ENCODE measurements at regions not wholly inside any gene's neighbourhood (a gene's known extent, or its start where the extent isn't known, plus 50 kb on each side); places are given as distances from the start of the nearest gene placed in this dataset.

DNA sequence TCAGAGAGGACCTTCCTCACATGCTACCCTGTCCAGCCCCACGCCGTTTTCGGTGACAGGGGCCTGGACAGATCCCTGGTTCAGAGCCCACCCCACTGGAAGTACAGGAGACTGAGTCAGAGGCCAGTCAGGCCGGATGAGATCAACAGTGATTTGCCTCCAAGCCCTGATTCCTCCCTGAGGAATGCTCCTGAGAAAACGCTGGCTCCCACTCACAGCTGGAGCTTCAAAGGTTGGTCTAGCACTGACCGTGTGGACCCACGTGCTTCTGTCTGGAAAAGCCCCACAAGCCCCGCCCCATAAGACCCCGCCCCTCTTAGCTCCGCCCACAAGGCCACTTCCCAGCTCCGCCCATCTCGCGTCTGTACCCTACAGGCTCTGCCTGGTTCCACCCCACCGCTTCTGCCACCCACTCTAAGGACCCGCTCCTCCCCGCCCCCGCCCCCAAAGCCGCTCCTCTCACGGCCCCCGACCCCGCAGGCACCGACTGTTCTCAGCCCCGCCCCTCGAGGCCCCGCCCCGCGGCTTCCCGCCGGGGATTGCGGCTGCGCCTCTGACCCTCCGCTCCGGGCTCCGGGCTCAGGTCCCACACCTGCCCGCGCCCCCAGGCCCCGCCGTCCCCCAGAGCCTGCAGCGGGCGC is 64.9 kb upstream of the BHLHE23 start:
- DNase-seq (ENCODE audit: low read depth): no peak
- H3K4me3 ChIP-seq (ENCODE audit: low read depth, low read length): no peak overlapping the region
- in situ Hi-C loops (cut with HindIII; ENCODE audit: low sequenced_read_pairs): no loop called here
- TF ChIP-seq CTCF (IDR thresholded peaks at IDR 0.05; ENCODE audit: low read depth, low read length, missing control alignments): no peak

- no peak for TF ChIP-seq CTCF (IDR thresholded peaks at IDR 0.05; ENCODE audit: low read depth, low read length, missing control alignments)
- no peak overlapping the region for H3K4me3 ChIP-seq (ENCODE audit: low read depth, low read length)
- no peak for DNase-seq (ENCODE audit: low read depth)
- in situ Hi-C loops (cut with HindIII; ENCODE audit: low sequenced_read_pairs): no loop called here
These were observed 64.2 kb upstream of the BHLHE23 start for GRCh38 chr20:63070771-63071540.

GRCh38 chr20:63070301-63070625 is 63.5 kb upstream of the BHLHE23 start:
- no peak for DNase-seq (ENCODE audit: low read depth)
- no peak overlapping the region for H3K4me3 ChIP-seq (ENCODE audit: low read depth, low read length)
- TF ChIP-seq CTCF (IDR thresholded peaks at IDR 0.05; ENCODE audit: low read depth, low read length, missing control alignments): no peak
- in situ Hi-C loops (cut with HindIII; ENCODE audit: low sequenced_read_pairs): no loop called here

GRCh38 chr20:63068711-63069367 is 62.1 kb upstream of the BHLHE23 start:
- H3K4me3 ChIP-seq (ENCODE audit: low read depth, low read length): no peak overlapping the region
- in situ Hi-C loops (cut with HindIII; ENCODE audit: low sequenced_read_pairs): no loop called here
- TF ChIP-seq CTCF (IDR thresholded peaks at IDR 0.05; ENCODE audit: low read depth, low read length, missing control alignments): no peak
- no peak for DNase-seq (ENCODE audit: low read depth)

- H3K4me3 ChIP-seq (ENCODE audit: low read depth, low read length): no peak overlapping the region
- no peak for DNase-seq (ENCODE audit: low read depth)
- in situ Hi-C loops (cut with HindIII; ENCODE audit: low sequenced_read_pairs): no loop called here
- no peak for TF ChIP-seq CTCF (IDR thresholded peaks at IDR 0.05; ENCODE audit: low read depth, low read length, missing control alignments)
These were observed 61.2 kb upstream of the BHLHE23 start for GRCh38 chr20:63067721-63068560.

DNA sequence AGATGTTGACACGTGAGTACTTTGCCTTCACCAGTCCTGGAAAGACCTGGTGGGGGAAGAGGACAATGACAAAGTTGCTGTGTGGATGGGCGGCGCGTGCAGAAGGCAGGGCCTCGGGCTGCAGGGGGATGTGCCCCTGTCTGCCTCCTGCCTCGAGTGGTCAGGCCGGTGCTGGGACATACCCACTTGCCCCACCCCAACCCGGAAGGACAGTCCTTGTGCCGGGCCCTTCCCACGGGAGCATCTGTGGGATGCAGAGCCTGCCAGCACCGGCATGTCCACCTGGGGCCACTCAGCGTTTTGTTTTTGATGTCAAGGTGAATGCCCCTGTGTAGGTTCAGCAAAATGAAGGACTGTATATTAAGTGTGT is 60.5 kb upstream of the BHLHE23 start:
- DNase-seq (ENCODE audit: low read depth): no peak
- in situ Hi-C loops (cut with HindIII; ENCODE audit: low sequenced_read_pairs): no loop called here

More for the DNA sequence above, 60.5 kb upstream of the BHLHE23 start:
- TF ChIP-seq CTCF (IDR thresholded peaks at IDR 0.05; ENCODE audit: low read depth, low read length, missing control alignments): no peak
- H3K4me3 ChIP-seq (ENCODE audit: low read depth, low read length): no peak overlapping the region

All from astrocyte of the cerebellum (primary cell).